ENCODE measurements at regions not wholly inside any gene's neighbourhood (a gene's known extent, or its start where the extent isn't known, plus 50 kb on each side); places are given as distances from the start of the nearest gene placed in this dataset.
"Not testable (repeated sequence)": the region's sequence is repeated elsewhere in the genome, so short reads cannot be mapped to it uniquely, and the experiment has no call there.

GRCh38 chr14:28163897-28164296 is 602.7 kb upstream of the FOXG1 start:
- TF ChIP-seq, protein P1, sequence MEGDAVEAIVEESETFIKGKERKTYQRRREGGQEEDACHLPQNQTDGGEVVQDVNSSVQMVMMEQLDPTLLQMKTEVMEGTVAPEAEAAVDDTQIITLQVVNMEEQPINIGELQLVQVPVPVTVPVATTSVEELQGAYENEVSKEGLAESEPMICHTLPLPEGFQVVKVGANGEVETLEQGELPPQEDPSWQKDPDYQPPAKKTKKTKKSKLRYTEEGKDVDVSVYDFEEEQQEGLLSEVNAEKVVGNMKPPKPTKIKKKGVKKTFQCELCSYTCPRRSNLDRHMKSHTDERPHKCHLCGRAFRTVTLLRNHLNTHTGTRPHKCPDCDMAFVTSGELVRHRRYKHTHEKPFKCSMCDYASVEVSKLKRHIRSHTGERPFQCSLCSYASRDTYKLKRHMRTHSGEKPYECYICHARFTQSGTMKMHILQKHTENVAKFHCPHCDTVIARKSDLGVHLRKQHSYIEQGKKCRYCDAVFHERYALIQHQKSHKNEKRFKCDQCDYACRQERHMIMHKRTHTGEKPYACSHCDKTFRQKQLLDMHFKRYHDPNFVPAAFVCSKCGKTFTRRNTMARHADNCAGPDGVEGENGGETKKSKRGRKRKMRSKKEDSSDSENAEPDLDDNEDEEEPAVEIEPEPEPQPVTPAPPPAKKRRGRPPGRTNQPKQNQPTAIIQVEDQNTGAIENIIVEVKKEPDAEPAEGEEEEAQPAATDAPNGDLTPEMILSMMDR (IDR thresholded peaks at IDR 0.05; ENCODE audit: insufficient read depth, low read length, poor library complexity, severe bottlenecking): no peak
- DNase-seq (ENCODE audit: low read depth): no peak
- Histone ChIP-seq H3K27me3 (ENCODE audit: control insufficient read depth, insufficient read depth, low read length) (no peaks in the 10 kb centered on the region), H3K36me3 (ENCODE audit: control insufficient read depth, insufficient read depth, low read length) (no peaks in the 10 kb centered on the region), H3K4me3 (ENCODE audit: low read depth, low read length) (no peak overlapping the region)

GRCh38 chr14:28187902-28188830 is 578.4 kb upstream of the FOXG1 start:
- not testable (repeated sequence) for H3K36me3 ChIP-seq (ENCODE audit: control insufficient read depth, insufficient read depth, low read length); H3K4me3 ChIP-seq (ENCODE audit: low read depth, low read length); DNase-seq (ENCODE audit: low read depth); H3K27me3 ChIP-seq (ENCODE audit: control insufficient read depth, insufficient read depth, low read length)

DNA sequence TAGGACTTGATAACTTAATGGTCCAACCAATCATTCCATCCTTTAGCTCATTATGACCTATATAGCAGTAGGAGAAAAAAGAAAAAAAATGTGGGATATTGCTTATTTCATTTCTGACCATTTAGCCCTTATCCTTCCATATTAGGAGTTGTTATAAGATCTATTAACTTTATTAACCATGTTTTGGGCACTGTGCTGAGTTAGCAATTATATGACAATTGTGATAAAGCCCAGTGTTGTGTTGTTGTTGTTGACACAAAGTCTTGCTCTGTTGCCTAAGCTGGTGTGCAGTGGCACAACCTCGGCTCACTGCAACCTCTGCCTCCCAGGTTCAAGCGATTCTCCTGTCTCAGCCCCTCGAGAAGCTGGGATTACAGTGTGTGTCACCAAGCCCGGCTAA is 569.7 kb upstream of the FOXG1 start:
- no peak for DNase-seq (ENCODE audit: low read depth)
- TF ChIP-seq, protein P1 (IDR thresholded peaks at IDR 0.05; ENCODE audit: insufficient read depth, low read length, poor library complexity, severe bottlenecking): no peak
- Histone ChIP-seq H3K27me3 (ENCODE audit: control insufficient read depth, insufficient read depth, low read length) (no peaks in the 10 kb centered on the region), H3K36me3 (ENCODE audit: control insufficient read depth, insufficient read depth, low read length) (no peaks in the 10 kb centered on the region), H3K4me3 (ENCODE audit: low read depth, low read length) (no peak overlapping the region)

DNA sequence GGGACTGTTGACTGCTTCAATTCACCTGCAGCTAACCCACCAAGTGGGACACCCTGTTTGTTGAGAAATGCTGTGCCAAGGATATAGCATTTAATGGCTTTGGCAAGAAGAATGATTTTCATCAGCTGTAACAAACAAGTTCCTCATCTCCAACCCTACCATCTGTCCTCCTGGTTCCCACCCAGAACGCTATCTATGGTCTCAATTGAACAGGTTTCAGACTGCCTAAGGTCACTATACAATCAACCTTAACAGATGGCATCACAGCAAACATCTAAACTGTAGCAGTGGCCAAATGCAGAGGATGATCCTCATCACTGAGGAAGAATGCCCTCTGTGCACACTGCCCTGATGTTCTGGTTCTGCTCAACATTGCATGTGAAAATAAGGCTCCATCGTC is 546.2 kb upstream of the FOXG1 start:
- H3K4me3 ChIP-seq (ENCODE audit: low read depth, low read length): no peak overlapping the region
- DNase-seq (ENCODE audit: low read depth): no peak
- TF ChIP-seq, protein P1 (IDR thresholded peaks at IDR 0.05; ENCODE audit: insufficient read depth, low read length, poor library complexity, severe bottlenecking): no peak
- no peaks in the 10 kb centered on the region for H3K36me3 ChIP-seq (ENCODE audit: control insufficient read depth, insufficient read depth, low read length)
- no peaks in the 10 kb centered on the region for H3K27me3 ChIP-seq (ENCODE audit: control insufficient read depth, insufficient read depth, low read length)

DNA sequence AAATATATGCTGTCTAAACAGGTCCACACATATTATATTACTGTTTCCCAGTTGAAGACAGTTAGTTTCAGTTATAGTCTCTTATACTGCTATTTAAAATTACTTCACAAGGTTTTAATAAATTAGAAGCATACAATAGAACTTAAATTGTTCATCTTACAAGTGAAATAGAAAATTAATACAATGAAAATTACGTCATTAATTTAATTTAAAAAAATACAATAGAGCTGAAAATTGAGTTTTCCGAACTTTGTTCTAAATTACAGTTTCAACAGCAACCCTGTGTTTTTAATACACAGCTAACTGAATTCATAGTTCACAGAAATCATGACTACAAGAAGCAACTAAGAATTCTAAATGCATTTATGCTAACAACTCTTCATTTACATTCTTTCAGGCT is 525.7 kb upstream of the FOXG1 start:
- no peaks in the 10 kb centered on the region for H3K27me3 ChIP-seq (ENCODE audit: control insufficient read depth, insufficient read depth, low read length)
- H3K4me3 ChIP-seq (ENCODE audit: low read depth, low read length): no peak overlapping the region
- TF ChIP-seq, protein P1 (IDR thresholded peaks at IDR 0.05; ENCODE audit: insufficient read depth, low read length, poor library complexity, severe bottlenecking): no peak
- DNase-seq (ENCODE audit: low read depth): no peak
- no peaks in the 10 kb centered on the region for H3K36me3 ChIP-seq (ENCODE audit: control insufficient read depth, insufficient read depth, low read length)

DNA sequence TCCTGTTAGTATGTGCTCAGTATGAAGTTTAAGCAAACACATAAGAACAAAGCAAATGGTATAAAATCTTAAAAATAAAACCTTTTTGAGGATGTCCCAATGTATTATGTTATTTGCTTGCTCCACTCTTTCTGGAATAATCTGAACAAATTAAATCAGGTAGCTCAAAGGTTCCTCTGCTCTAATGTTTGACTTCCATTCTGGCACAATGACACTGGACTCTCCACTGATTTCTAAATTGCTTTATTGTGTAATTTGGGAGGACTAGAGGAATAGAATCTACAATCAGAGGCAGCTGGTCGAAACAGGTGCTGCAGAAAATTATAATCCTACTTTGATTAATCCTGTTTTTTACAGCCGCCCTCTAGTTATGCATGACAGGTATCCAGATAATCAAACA is 523.7 kb upstream of the FOXG1 start:
- no peaks in the 10 kb centered on the region for H3K27me3 ChIP-seq (ENCODE audit: control insufficient read depth, insufficient read depth, low read length)
- no peak overlapping the region for H3K4me3 ChIP-seq (ENCODE audit: low read depth, low read length)
- no peaks in the 10 kb centered on the region for H3K36me3 ChIP-seq (ENCODE audit: control insufficient read depth, insufficient read depth, low read length)
- TF ChIP-seq, protein P1 (IDR thresholded peaks at IDR 0.05; ENCODE audit: insufficient read depth, low read length, poor library complexity, severe bottlenecking): no peak
- no peak for DNase-seq (ENCODE audit: low read depth)

Measured in kidney epithelial cell (primary cell).